GM12874 (cell line): ENCODE measurements at regions not wholly inside any gene's neighbourhood (a gene's known extent, or its start where the extent isn't known, plus 50 kb on each side); places are given as distances from the start of the nearest gene placed in this dataset.

Source experiments
- CTCF ChIP-seq: IDR thresholded peaks from 2 replicates; pipeline ENCODE4 v1.5.1; 2011; ENCODE audit warnings: low read depth, mild to moderate bottlenecking, control low read depth, low read length, moderate library complexity; ENCODE audit not compliant: insufficient read depth

- TF ChIP-seq CTCF: no peak
Observed at GRCh38 chr2:39937621-39938020, 158.6 kb upstream of the THUMPD2 start.

- no peak for TF ChIP-seq CTCF
Observed at GRCh38 chr2:39934851-39935250, 155.8 kb upstream of the THUMPD2 start.

- TF ChIP-seq CTCF: no peak
Observed at GRCh38 chr2:39933196-39933595, 154.1 kb upstream of the THUMPD2 start.

- TF ChIP-seq CTCF: no peak
Observed at GRCh38 chr2:39932198-39932597, 153.1 kb upstream of the THUMPD2 start.

- TF ChIP-seq CTCF: no peak
Observed at GRCh38 chr2:39930175-39930917, 151.3 kb upstream of the THUMPD2 start.

- TF ChIP-seq CTCF: no peak
Observed at GRCh38 chr2:39929531-39929930, 150.5 kb upstream of the THUMPD2 start.

GRCh38 chr2:39925312-39925711 is 146.3 kb upstream of the THUMPD2 start:
- TF ChIP-seq CTCF: no peak
